CD4-positive, alpha-beta T cell (primary cell): ENCODE measurements at regions not wholly inside any gene's neighbourhood (a gene's known extent, or its start where the extent isn't known, plus 50 kb on each side); places are given as distances from the start of the nearest gene placed in this dataset.

Experiments used
- ATAC-seq: fragments of 200-7000 bp; cut with Tn5 transposase; one replicate; pipeline ENCODE4 v1.10.0; 2022; ENCODE audit warnings: mild to moderate bottlenecking; ENCODE audit not compliant: poor library complexity
- CTCF ChIA-PET: fragments of 350-600 bp; sonication (Branson Sonifier 250); formaldehyde crosslinking; loops from one replicate; lab custom pipeline; 2021; ENCODE audit warnings: antibody characterized with exemption, inconsistent platforms; lab: Charles Lee
- POLR2A ChIA-PET: fragments of 350-600 bp; sonication (Branson Sonifier 250); formaldehyde crosslinking; loops from one replicate; lab custom pipeline; 2021; ENCODE audit warnings: antibody characterized with exemption, inconsistent platforms; lab: Charles Lee
- DNase-seq, 14 experiments: peaks; one replicate each; pipeline ENCODE4 v3.0.0-alpha.2; 2013 to 2020; ENCODE audit warnings: mixed read lengths in 2 of 14
- H3K27ac ChIP-seq, 2 donors: one replicate each; pipeline versions ENCODE4 v1.5.1 to v1.7.0; 2013; ENCODE audit warnings: low read length in 2 of 2, low read depth in 1 of 2, mild to moderate bottlenecking in 1 of 2
- H3K27me3 ChIP-seq, 2 experiments: 1 replicate in 1 of 2; 2 replicates in 1 of 2; pipeline versions ENCODE4 v1.6.1 to v1.7.0; 2013; ENCODE audit warnings: low read length in 2 of 2, control low read depth in 1 of 2, mild to moderate bottlenecking in 1 of 2, moderate library complexity in 1 of 2; ENCODE audit not compliant: insufficient read depth in 2 of 2, control insufficient read depth in 1 of 2
- H3K36me3 ChIP-seq: one replicate; pipeline ENCODE4 v1.6.1; 2013; ENCODE audit warnings: low read length, control low read depth; ENCODE audit not compliant: insufficient read depth
- H3K4me1 ChIP-seq: one replicate; pipeline ENCODE4 v1.6.1; 2013; ENCODE audit warnings: low read length, control low read depth; ENCODE audit not compliant: insufficient read depth
- H3K4me3 ChIP-seq: one replicate; pipeline ENCODE4 v1.5.1; 2013; ENCODE audit warnings: mild to moderate bottlenecking, low read length, moderate library complexity
- H3K9me3 ChIP-seq, 2 experiments: 1 replicate in 1 of 2; 2 replicates in 1 of 2; pipeline versions ENCODE4 v1.6.1 to v1.7.0; 2013; ENCODE audit warnings: low read length in 2 of 2, mild to moderate bottlenecking in 2 of 2, control low read depth in 1 of 2, moderate library complexity in 1 of 2; ENCODE audit not compliant: control insufficient read depth in 1 of 2, insufficient read depth in 1 of 2
- H3K27ac Mint-ChIP-seq: one replicate; pipeline ENCODE4 v1.8.0; 2020; ENCODE audit warnings: mixed read lengths
- H3K27me3 Mint-ChIP-seq: one replicate; pipeline ENCODE4 v1.8.0; 2021; ENCODE audit warnings: mixed read lengths
- H3K36me3 Mint-ChIP-seq: one replicate; pipeline ENCODE4 v1.8.0; 2021; ENCODE audit warnings: low read depth, mixed read lengths
- H3K4me1 Mint-ChIP-seq: one replicate; pipeline ENCODE4 v1.8.0; 2021; ENCODE audit warnings: low read depth, mixed read lengths
- H3K4me3 Mint-ChIP-seq: one replicate; pipeline ENCODE4 v1.8.0; 2020; ENCODE audit warnings: mild to moderate bottlenecking, mixed read lengths
- H3K9me3 Mint-ChIP-seq: one replicate; pipeline ENCODE4 v1.8.0; 2020; ENCODE audit warnings: mixed read lengths
- intact Hi-C, 2 experiments: fragments of 100-400 bp; cut with DNase I in 1 of 2; cut with micrococcal nuclease in 1 of 2; formaldehyde crosslinking; loops; one replicate each; pipeline versions ENCODE4 v1.15.1 to v1.9.0; 2023 to 2025; cut with DNase I, micrococcal nuclease
- TF ChIP-seq, protein P1 (sequence below): fragments of 200-600 bp; IDR thresholded peaks from one replicate; pipeline ENCODE4 v1.8.0; 2022; ENCODE audit warnings: antibody characterized with exemption, mild to moderate bottlenecking

DNA sequence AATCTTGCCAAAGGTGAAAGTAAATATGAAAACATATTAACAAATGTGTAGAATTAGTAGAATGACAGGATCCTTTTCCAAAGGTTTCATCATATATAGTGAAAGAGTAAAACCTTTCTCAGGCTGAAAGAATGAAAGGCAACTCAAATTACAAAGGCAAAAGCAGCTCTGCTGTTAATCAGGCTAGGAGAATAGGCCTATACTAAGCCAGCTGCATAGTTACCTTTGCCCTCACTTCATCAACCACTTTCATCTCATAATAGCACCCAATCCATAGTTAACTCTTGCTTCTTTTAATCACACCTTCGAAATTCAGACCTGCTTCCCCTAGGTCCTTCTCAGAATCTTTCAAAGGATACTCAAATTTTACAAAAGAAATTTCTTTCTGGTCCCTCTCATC lies 1167.6 kb upstream of the ATXN8OS start:
- ATAC-seq (no peak), DNase-seq (no peak)
- Mint-ChIP-seq H3K27me3 (no peaks in the 10 kb centered on the region), H3K9me3 (peaks cover 16% of the 10 kb centered on the region), H3K36me3 (no peaks in the 10 kb centered on the region), H3K4me1 (no peaks in the 10 kb centered on the region), H3K4me3 (no peak overlapping the region), H3K27ac (no peak overlapping the region)
- no peaks in the 10 kb centered on the region for H3K27me3 ChIP-seq
- ChIA-PET CTCF (no interaction called here), POLR2A (no interaction called here)
- intact Hi-C loops = no loop called here
- TF ChIP-seq, protein P1, sequence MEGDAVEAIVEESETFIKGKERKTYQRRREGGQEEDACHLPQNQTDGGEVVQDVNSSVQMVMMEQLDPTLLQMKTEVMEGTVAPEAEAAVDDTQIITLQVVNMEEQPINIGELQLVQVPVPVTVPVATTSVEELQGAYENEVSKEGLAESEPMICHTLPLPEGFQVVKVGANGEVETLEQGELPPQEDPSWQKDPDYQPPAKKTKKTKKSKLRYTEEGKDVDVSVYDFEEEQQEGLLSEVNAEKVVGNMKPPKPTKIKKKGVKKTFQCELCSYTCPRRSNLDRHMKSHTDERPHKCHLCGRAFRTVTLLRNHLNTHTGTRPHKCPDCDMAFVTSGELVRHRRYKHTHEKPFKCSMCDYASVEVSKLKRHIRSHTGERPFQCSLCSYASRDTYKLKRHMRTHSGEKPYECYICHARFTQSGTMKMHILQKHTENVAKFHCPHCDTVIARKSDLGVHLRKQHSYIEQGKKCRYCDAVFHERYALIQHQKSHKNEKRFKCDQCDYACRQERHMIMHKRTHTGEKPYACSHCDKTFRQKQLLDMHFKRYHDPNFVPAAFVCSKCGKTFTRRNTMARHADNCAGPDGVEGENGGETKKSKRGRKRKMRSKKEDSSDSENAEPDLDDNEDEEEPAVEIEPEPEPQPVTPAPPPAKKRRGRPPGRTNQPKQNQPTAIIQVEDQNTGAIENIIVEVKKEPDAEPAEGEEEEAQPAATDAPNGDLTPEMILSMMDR = no peak
- no peaks in the 10 kb centered on the region for H3K4me1 ChIP-seq
- no peak overlapping the region for H3K4me3 ChIP-seq
- H3K9me3 ChIP-seq = peaks cover 0 to 4% of the 10 kb centered on the region in 2 experiments
- no peak overlapping the region for H3K27ac ChIP-seq
- H3K36me3 ChIP-seq = no peaks in the 10 kb centered on the region

- peaks cover 18% of the 10 kb centered on the region for H3K9me3 Mint-ChIP-seq
- ATAC-seq = no peak
These were observed 1169.0 kb upstream of the ATXN8OS start for GRCh38 chr13:68938639-68939038.

DNA sequence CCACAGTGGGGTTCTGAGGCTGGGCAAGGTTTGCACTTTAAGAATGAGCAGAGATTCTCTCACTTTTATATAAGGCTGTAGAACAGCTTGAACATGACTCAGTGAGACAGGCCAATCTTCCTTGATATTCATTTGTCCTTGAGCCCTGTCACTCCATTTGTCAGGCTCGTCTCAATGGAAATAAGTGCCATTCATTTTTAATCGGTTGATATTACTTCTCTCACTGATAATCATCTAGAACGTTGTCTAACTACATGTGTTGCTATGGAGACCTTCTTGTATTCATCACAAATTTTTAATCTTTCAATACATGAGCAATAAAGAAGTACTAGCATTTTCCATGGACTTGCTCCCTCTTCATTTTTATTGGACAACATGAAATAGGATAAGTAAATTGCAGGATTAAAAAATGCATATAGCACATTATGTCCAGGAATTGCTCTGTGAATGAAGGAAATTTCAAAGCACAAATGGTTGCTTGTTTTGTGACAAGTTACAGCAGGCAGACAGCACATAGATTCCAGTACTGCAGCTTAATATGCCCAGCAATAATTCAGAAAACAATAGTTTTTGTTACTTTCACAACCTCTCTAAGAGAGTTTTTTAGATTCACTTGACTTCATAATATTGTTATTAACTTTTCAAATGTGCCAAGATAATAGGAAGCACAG lies 1178.4 kb upstream of the ATXN8OS start:
- Histone ChIP-seq H3K36me3 (no peaks in the 10 kb centered on the region), H3K4me1 (no peaks in the 10 kb centered on the region), H3K27ac (no peak overlapping the region), H3K27me3 (no peaks in the 10 kb centered on the region), H3K9me3 (peaks cover 0 to 11% of the 10 kb centered on the region in 2 experiments), H3K4me3 (no peak overlapping the region)
- Mint-ChIP-seq H3K27ac (no peak overlapping the region), H3K9me3 (peaks cover 6% of the 10 kb centered on the region), H3K4me3 (no peak overlapping the region), H3K36me3 (no peaks in the 10 kb centered on the region), H3K4me1 (no peaks in the 10 kb centered on the region), H3K27me3 (no peaks in the 10 kb centered on the region)
- DNase-seq (no peak), ATAC-seq (no peak)
- CTCF ChIA-PET = interaction anchor here (1.5 kb wide), 1 partner anchor 11 kb away, joined by 3 read pairs; no protein-coding TSS in a partner anchor
- TF ChIP-seq, protein P1 = no peak
- intact Hi-C loops = no loop called here
- POLR2A ChIA-PET = no interaction called here

More at GRCh38 chr13:68938639-68939038, 1169.0 kb upstream of the ATXN8OS start:
- POLR2A ChIA-PET = no interaction called here
- H3K4me1 ChIP-seq = no peaks in the 10 kb centered on the region
- no peak overlapping the region for H3K27ac ChIP-seq
- Mint-ChIP-seq H3K4me3 (no peak overlapping the region), H3K36me3 (no peaks in the 10 kb centered on the region), H3K27me3 (no peaks in the 10 kb centered on the region), H3K27ac (no peak overlapping the region), H3K4me1 (no peaks in the 10 kb centered on the region)
- no peaks in the 10 kb centered on the region for H3K36me3 ChIP-seq
- no peak for DNase-seq
- CTCF ChIA-PET = no interaction called here
- no peak overlapping the region for H3K4me3 ChIP-seq
- intact Hi-C loops = no loop called here
- TF ChIP-seq, protein P1 = no peak
- H3K9me3 ChIP-seq = peaks cover 0 to 2% of the 10 kb centered on the region in 2 experiments
- no peaks in the 10 kb centered on the region for H3K27me3 ChIP-seq
